ENCODE measurements at regions not wholly inside any gene's neighbourhood (a gene's known extent, or its start where the extent isn't known, plus 50 kb on each side); places are given as distances from the start of the nearest gene placed in this dataset.

- TF ChIP-seq POLR2A (IDR thresholded peaks at IDR 0.05) (no peak), CTCF (IDR thresholded peaks at IDR 0.05) (no peak)
Measured at GRCh38 chr3:175865724-175866123, 1006.6 kb downstream of the NAALADL2 start.

All from lower leg skin (tissue), 3 donors.